ENCODE measurements at regions not wholly inside any gene's neighbourhood (a gene's known extent, or its start where the extent isn't known, plus 50 kb on each side); places are given as distances from the start of the nearest gene placed in this dataset.
"Not testable (repeated sequence)": the region's sequence is repeated elsewhere in the genome, so short reads cannot be mapped to it uniquely, and the experiment has no call there.

GRCh38 chr7:32680259-32681173 lies 185.2 kb downstream of the AVL9 start:
- no peak for DNase-seq

GRCh38 chr7:32679192-32679591 lies 183.9 kb downstream of the AVL9 start:
- no peak for DNase-seq

GRCh38 chr7:32677593-32677992 lies 182.3 kb downstream of the AVL9 start:
- DNase-seq = no peak

- no peak for DNase-seq
These were observed 181.1 kb downstream of the AVL9 start for GRCh38 chr7:32676249-32676941.

- DNase-seq = no peak
These were observed 178.1 kb downstream of the AVL9 start for GRCh38 chr7:32673275-32673983.

- peak; percentile 66 for DNase-seq
These were observed 175.1 kb downstream of the AVL9 start for GRCh38 chr7:32670110-32671025.

GRCh38 chr7:32669173-32669870 lies 174.0 kb downstream of the AVL9 start:
- DNase-seq = peak; percentile 72

- DNase-seq = not testable (repeated sequence)
These were observed 173.3 kb downstream of the AVL9 start for GRCh38 chr7:32668387-32669097.

- DNase-seq = not testable (repeated sequence)
These were observed 172.3 kb downstream of the AVL9 start for GRCh38 chr7:32667586-32667985.

- not testable (repeated sequence) for DNase-seq
These were observed 168.5 kb downstream of the AVL9 start for GRCh38 chr7:32663805-32664211.

GRCh38 chr7:32662509-32662908 lies 167.2 kb downstream of the AVL9 start:
- peak; percentile 72 for DNase-seq

- no peak for DNase-seq
These were observed 166.6 kb downstream of the AVL9 start for GRCh38 chr7:32661929-32662328.

- no peak for DNase-seq
These were observed 166.2 kb downstream of the AVL9 start for GRCh38 chr7:32661501-32661900.

GRCh38 chr7:32660936-32661335 lies 165.6 kb downstream of the AVL9 start:
- DNase-seq = no peak

- DNase-seq = no peak
These were observed 164.6 kb downstream of the AVL9 start for GRCh38 chr7:32659853-32660252.

GRCh38 chr7:32658467-32658869 lies 163.2 kb downstream of the AVL9 start:
- DNase-seq = no peak

- no peak for DNase-seq
These were observed 162.7 kb downstream of the AVL9 start for GRCh38 chr7:32658034-32658433.

GRCh38 chr7:32654549-32654948 lies 159.3 kb downstream of the AVL9 start:
- not testable (repeated sequence) for DNase-seq

- not testable (repeated sequence) for DNase-seq
These were observed 155.1 kb downstream of the AVL9 start for GRCh38 chr7:32650356-32650755.

- no peak for DNase-seq
These were observed 153.3 kb downstream of the AVL9 start for GRCh38 chr7:32648408-32649156.

All from hematopoietic multipotent progenitor cell treated with erythropoietin and hydrocortisone succinate and interleukin-3 and kit ligand, for 4 days (in vitro differentiated cells).